ENCODE measurements at regions not wholly inside any gene's neighbourhood (a gene's known extent, or its start where the extent isn't known, plus 50 kb on each side); places are given as distances from the start of the nearest gene placed in this dataset.

DNA sequence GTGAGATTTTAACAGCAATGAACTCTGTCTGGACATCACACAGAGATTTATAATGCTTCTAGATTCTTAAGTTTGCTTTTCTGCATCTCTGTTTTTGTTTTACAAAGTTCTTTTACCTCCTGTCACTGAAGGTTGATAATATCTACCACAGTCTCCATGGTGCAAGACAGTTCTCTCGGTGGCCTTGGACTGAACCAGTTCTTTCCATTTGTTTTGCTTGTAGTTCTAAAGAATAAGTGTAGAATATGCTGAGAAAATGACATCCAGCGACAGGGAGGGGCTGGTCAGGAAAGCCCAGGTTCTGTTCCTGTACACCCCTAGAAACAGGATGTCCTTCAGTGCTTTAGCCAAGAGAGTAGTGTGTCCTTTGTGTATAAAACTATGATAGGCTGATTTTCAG, 1079.5 kb upstream of the INTU start:
- no peak for DNase-seq (ENCODE audit: low read depth in 2 of 3, low spot score in 1 of 3)

DNA sequence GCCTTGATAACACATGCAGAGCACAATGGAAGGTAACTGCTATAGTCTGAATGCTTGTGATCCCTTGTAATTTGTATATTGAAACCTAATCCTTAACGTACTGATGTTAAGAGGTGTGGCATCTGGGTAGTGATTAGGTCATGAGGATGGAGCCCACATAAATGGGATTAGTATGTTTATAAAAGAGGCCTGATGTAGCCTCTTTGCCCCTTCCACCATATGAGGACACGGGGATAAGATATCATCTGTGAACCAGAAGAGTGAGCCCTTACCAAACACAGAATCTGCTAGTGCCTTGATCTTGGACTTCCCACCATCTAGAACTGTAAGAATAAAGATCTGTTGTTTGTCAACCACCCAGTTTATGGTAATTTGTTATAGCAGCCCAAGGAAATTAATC, 1074.2 kb upstream of the INTU start:
- no peak for DNase-seq (ENCODE audit: low read depth in 2 of 3, low spot score in 1 of 3)

DNA sequence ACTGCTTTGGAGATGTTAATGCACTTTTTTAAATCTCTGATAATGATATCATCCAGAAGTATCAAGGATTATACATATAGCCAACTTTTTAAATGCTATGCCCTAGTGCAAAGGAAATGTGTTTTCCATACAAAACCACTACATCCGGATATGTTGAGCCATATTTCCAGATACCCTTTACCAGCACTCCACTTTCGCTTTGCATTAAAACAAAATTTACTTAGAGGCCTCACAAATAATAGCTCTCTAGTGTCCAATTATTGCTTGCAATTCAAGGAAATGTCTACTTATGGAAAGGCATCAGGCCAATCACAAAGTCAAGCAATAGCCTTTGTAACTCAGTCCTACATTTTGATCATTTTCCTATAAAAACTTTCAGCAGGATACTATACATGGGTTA, 1072.8 kb upstream of the INTU start:
- DNase-seq (ENCODE audit: low read depth in 2 of 3, low spot score in 1 of 3) = no peak

DNA sequence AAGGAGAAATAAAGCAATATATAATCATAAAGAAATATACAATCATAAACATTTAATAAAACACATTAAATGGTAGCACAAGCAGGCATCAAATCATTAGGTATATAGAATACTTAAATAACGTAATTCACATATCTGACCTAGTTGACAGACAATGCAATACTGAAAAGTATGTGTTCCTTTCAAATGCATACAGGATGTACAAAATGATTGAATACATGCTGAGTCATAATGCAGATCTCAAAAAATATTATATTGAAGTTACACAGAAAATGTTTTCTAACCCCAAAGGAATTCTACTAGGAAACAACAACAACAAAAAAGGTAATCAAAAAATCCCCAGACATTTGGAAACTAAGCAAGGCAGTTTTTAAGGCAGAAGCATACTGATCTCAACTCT, 1072.0 kb upstream of the INTU start:
- DNase-seq (ENCODE audit: low read depth in 2 of 3, low spot score in 1 of 3) = no peak

DNA sequence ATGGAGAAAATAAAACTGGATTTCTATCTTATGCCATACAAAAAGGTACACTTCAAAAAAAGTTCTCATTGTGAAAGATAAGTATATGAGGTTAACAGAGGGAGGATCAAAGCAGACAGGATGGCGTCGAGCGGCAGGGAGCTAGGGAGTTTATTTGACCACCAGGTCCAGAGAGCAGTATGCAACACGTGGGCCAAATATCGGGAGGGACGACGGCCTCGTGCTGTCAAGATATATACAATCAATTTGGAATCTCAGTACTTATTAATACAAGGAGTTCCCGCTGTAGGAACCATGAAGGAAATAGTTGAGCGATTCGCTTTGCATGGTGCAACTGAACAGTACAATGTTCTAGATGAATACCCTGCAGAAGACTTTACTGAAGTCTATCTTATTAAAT, 1069.4 kb upstream of the INTU start:
- DNase-seq (ENCODE audit: low read depth in 2 of 3, low spot score in 1 of 3) = no peak

DNA sequence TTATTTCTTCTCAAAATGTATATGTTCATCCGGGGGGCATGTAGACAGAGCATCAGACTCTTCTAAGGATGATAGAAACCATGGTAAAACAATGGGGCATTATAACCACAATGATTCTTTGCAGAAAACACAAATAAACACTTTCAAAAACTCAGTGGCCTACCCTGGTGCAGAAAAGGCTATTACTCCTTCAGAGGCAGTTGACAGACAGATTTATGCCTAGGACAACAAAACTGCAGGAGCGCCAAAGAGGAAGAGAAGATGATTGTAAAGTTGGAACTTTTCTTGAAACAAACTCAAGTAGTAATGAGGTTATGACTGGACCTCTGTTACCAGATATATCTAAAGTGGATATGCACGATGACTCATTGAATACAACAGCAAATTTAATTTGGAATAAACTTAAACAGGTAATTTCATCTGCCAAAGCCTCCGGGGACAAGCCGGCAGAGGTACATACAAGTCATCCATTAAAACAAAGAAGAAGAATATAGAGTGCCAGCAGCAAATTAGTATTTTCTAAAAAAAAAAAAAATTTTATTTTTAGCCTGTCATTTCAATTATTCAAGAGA, 1068.4 kb upstream of the INTU start:
- DNase-seq (ENCODE audit: low read depth in 2 of 3, low spot score in 1 of 3) = no peak

DNA sequence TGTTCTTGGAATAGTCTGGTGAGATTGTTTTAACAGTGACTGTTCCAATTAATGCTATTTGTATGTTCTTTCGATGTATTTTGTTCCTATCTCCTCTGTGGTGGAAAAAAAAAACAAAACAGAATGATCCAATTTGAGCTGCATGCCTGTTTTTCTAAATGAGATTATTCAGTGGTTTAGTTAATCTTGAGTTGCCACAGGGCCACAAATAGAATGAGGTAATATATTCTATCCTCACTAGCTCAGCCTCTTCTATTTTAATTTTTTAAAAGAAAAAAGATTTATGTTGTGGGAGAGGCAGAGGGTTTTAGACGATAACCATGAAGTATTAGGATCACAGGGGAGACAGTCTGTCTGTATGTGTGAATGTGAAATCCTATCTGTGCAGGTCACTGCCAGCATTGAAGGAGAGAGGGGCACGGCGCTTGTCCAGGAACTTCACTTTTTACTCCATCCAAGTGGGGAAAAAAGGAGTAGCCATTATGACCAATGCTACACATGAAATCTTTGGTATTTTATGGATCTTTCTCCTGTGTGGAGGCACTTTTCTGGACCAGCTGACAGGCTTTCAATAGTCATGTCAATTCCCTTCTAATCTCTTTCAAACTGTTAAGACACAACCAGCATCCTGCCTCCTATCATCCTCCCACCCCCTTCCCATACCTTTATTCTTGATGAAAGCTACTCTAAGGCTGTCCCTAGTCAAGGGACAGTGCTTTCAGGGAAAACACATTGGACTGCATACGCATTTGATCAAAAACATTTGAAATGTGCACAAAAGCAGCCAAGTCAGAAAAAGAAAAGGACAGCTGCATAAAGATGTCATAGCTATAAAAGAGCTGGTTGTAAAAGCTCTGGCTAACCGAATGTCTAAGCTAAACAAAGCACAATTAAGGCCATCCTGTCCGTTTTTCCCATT, 1063.8 kb upstream of the INTU start:
- no peak for DNase-seq (ENCODE audit: low read depth in 2 of 3, low spot score in 1 of 3)

DNA sequence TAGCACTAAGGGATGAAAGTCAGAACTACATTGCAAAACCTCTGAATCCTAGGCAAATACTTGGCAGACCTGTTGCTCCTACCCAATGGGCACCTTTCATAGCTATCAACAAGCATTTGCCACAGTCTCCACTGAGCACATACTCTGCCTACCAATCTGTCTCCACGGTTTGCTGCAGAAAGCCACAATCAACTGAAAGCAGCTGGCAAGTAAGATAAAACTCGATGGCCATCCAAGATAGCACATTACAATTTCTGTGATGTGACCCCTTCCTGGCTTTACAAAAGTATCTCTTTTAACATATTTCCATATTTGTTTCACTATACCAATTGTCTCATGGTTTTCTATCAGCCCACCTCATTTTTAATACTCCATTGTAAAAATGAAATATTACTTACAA, 1060.5 kb upstream of the INTU start:
- no peak for DNase-seq (ENCODE audit: low read depth in 2 of 3, low spot score in 1 of 3)

DNA sequence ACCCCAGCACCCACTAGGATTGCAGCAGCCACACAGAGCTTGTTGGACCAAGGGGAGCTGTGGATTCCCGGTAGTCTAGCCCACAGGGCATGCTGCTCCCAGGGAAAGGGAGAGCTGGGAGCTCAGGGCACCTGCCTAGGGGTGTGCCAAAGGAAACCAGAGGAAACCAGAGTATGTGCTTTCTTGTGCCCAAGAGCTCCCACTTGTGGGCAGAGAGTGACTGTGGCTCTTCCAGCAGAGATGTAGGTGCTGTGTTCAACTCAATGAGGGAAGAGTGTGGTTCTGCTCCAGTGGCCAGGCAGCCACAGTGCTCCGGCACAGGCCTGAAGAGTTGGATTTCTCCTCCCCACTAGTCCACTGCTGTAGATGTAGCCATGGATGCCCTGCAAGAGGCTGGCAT, 1050.0 kb upstream of the INTU start:
- no peak for DNase-seq (ENCODE audit: low read depth in 2 of 3, low spot score in 1 of 3)

DNA sequence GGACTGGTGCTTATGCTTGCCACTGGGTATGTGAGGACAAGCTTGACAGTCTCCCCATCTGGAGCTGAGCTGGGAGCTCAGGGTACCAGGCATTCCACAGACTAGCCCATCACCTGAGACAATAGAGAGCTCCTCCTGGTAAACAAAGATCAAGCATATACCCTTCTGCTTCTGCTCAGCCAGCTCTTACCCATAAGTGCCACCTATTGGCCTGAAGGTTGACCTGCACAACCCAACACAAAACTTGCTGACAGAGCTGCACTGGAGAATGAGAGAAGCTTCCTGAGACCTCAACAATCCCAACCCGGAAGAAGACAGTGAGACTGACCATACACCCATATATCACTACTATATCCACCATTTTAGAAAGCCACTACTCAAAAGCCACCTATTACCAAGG, 1049.2 kb upstream of the INTU start:
- DNase-seq (ENCODE audit: low read depth in 2 of 3, low spot score in 1 of 3) = no peak

DNA sequence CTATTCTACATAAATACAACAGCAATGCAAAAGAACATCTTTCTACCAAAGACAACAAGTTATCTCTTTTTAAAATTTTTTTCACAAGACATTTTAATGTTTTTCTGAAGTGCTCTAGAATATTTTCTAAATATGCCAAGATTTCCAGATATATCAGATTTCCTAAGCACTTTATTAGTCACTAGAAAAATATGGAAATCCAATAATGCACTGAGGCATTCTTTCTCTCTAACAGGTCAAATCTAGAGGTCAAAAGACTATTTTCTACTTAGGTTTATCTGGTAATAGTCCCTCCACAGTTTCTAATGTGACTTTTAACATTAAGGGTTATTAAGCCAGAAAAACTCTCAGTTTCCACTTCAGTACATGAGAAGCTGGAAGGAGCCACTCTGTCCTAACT, 1041.2 kb upstream of the INTU start:
- no peak for DNase-seq (ENCODE audit: low read depth in 2 of 3, low spot score in 1 of 3)

DNA sequence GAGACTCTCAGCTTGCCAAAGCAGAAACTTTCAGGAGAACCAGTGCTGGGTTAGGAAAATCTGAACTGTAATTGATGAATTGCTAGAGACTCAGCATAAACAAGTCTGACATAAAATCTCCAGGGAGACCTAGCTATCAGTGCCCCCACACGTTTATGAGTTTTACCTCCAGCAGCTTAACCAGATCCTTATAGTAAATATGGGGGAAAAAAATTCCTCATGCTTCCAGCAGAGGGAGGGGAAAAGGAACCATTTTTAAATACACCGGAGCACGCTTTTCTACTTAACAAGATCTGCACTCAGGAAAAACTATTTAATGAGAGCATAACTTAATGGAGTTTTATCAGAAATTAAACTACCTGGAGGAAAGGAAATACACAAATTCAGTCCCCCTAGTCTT, 1040.7 kb upstream of the INTU start:
- no peak for DNase-seq (ENCODE audit: low read depth in 2 of 3, low spot score in 1 of 3)

DNA sequence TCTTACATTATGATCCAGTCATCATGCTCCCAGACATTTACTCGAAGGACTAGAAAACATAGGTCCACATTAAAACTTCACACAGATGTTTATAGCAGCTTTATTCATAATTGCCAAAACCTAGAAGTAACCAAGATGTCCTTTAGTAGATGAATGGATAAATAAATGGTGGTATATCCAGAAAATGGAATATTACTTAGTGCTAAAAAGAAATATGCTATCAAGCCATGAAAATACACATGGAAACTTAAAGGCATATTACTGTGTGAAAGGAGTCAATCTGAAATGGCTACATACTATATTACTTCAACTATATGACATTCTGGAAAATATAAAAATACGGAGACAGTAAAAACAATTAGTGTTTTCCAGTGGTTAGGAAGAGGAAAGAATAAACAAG, 1039.1 kb upstream of the INTU start:
- DNase-seq (ENCODE audit: low read depth in 2 of 3, low spot score in 1 of 3) = no peak

DNA sequence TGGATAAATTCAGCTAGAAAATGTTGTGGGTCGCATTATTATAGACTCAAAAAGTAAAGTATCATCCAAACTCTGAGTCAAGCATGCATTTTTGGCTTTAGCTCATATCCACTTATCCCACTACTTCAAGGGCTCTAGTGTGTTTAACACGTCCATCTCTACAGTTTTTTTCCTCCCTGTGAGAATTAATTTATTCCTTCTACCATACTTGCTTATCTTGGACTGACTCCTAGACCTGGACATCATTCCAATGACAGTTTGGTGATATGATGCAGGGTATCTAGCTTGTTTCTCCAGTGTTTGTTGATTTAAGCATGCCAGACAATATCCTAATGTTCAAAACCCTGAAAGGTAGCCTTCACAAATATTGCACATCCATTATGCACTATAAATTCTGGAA, 1037.1 kb upstream of the INTU start:
- DNase-seq (ENCODE audit: low read depth in 2 of 3, low spot score in 1 of 3) = no peak

DNA sequence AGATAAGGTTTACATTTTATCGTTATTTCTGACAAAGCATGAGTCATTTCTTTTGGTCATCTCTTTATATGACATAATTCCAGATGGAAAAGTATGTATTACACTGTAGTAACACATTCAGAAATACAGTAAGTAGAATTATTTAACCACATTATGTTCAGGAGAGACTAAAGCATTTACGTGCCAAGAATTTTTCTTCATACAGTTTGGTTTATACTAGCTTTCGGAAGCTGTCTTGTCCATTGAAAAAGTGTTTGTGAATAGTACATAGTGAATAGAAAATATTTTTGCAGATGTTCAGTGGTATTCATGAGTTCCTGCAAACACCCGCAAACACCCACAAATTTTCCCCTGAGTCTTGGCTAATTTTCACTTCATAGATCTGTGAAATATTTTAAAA, 1033.0 kb upstream of the INTU start:
- no peak for DNase-seq (ENCODE audit: low read depth in 2 of 3, low spot score in 1 of 3)

DNA sequence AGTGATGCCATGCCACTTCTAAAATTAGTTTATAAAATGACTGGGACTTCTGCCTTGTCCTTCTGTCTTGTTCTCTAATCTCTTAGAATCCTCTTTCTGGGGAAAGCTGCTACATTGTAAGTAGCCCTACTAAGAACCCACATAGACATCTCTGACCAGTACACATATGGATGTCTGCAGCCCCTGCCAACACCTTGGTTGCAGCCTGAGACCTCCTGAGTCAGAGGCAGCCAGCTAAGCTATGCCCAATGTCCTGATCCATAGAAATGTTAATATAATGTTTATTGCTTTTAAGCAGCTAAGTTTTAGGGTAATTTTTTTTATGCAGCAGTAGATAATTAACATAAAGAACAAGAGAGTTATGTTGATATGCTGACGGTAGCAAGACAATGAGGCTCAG, 1029.5 kb upstream of the INTU start:
- no peak for DNase-seq (ENCODE audit: low read depth in 2 of 3, low spot score in 1 of 3)

DNA sequence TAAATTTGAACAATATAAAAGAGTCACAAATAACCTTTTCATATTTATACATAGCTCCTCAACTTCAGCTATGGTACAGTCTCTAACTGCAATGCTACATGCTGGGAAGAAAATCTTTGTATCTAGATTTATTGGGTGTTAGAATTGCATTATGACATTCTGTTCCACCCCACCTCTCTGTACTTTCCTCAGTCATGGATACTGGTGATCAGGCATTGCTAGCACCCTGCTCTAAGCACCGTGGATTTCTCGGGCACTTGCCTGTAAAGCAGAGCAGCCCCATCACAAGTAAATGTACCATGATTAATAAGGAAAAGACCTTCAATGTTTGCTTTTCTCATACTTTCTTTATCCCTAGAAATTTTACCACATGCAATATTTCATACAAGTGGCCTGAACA, 1028.9 kb upstream of the INTU start:
- no peak for DNase-seq (ENCODE audit: low read depth in 2 of 3, low spot score in 1 of 3)

DNA sequence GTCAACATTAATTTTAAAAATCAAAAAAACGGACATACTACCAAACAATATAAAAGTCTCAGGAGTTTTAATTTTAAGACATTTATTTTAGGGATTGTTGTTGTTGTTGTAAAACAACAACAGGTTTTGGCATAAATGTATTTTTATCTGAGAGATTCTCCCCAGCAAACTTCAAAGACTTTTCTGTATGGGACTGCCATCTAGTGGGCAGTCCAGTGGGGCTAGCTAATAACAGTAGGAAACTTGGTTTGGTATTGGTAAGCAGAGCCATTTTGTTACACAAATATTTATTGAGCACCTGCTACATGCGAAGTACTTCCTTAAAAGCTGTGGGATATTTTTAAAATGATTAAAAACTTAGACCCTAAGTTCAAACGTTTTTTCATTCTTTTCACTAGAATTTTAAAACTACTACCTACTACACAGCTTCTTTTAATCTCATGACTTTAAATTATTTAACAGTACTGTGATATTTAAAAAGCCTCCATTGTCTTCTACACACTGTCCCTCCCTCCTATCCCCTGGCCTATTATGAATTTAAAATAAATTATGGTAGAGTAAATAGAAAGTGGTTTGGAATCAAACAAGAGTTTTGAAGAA, 1028.4 kb upstream of the INTU start:
- no peak for DNase-seq (ENCODE audit: low read depth in 2 of 3, low spot score in 1 of 3)

DNA sequence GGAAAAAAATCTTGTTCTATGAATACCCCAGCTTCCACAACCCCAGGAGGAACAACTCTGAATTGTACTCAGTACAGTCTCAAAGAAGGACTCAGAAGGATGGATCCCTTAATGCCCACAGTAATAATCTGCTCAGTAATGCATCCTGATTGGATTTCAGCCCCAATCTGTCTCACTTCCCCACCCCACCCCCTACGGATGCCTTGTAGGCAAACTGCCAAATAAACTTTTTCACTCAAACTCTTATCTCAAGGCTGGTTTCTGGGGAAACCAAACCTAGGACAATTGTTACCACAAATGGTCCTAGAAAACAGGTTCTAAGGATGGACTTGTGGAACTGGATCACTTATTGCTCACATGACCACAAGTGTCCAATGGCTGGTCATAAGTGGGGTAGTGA, 1021.8 kb upstream of the INTU start:
- no peak for DNase-seq (ENCODE audit: low read depth in 2 of 3, low spot score in 1 of 3)

DNA sequence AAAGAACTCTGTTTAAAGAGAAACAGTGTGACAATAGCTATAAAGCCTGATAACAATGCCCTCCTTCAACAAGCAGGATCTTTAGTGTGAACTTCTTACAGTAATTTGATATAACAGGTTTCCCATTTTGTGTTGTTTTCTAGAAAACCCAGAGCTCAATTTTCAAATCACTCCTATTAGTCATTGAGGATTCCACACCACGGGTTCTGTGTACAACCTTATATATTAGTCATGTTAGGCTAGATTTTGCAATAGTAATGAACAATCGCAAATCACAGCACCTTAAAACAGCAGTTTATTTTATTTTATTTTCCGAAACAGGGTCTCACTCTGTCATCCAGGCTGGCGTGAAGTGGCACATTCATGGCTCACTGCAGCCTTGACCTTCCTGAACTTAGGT, 1020.9 kb upstream of the INTU start:
- no peak for DNase-seq (ENCODE audit: low read depth in 2 of 3, low spot score in 1 of 3)

DNA sequence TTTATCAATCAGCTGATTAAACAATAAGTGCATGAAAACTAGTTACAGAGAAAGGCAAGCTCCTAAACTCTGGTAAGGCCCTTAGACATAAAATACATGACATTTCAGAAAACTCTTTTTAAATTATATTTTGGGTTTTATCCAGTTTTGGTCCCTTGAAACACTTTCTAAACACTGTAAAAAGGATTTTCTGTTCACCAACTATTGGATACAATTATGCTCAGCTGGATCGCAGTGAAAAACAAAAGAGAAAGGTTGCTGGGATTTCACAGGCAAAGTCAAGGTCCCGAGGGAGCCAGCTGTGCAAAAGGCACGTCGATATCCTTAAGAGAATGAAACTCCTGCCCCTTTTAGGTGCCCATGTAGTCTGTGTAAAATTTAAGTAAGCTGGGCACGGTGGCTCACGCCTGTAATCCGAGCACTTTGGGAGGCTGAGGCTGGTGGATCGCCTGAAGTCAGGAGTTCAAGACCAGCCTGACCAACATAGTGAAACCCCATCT, 1018.4 kb upstream of the INTU start:
- DNase-seq (ENCODE audit: low read depth in 2 of 3, low spot score in 1 of 3) = no peak

DNA sequence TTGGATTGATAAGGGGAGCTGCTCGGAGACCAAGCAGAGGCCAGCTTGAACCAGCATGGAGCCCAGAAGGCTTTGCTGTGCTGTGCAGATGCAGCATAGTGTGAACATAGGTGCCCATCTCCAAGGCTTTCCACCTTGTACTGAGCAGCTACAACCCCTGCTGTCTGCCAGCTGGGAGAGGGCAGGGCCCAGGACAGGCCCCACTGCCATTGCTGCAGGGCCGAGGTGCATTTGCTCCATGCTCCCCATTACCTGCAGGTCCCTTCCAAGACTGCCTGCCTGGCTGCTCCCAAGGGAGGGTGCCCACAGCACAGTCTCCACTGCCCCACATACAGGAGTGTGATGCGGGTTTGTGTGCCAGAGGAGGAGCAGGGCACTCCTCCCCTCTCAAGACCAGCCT, 1016.0 kb upstream of the INTU start:
- no peak for DNase-seq (ENCODE audit: low read depth in 2 of 3, low spot score in 1 of 3)

Measured in stimulated activated CD4-positive, alpha-beta T cell treated with anti-CD3 and anti-CD28 coated beads, Interleukin-12 subunit alpha, Interleukin-12 subunit beta, amount 100 ng/mL, for 48 hours (primary cell).